ENCODE measurements at regions not wholly inside any gene's neighbourhood (a gene's known extent, or its start where the extent isn't known, plus 50 kb on each side); places are given as distances from the start of the nearest gene placed in this dataset.

- in situ Hi-C loops (cut with HindIII; ENCODE audit: low pct_ligation_motif_present, low pct_unique_long_range_greater_than_20kb, low sequenced_read_pairs), result no loop called here
Observed at GRCh38 chr3:18143258-18143780, 281.8 kb downstream of the SATB1 start.

GRCh38 chr3:18137958-18138357 lies 287.2 kb downstream of the SATB1 start:
- in situ Hi-C loops (cut with HindIII; ENCODE audit: low pct_ligation_motif_present, low pct_unique_long_range_greater_than_20kb, low sequenced_read_pairs), result no loop called here
- DNase-seq, result no peak

More at GRCh38 chr3:18143258-18143780, 281.8 kb downstream of the SATB1 start:
- no peak for DNase-seq

- in situ Hi-C loops (cut with HindIII; ENCODE audit: low pct_ligation_motif_present, low pct_unique_long_range_greater_than_20kb, low sequenced_read_pairs), result no loop called here
- no peak for DNase-seq
Observed at GRCh38 chr3:18135060-18135814, 289.9 kb downstream of the SATB1 start.

GRCh38 chr3:18134386-18135059 lies 290.6 kb downstream of the SATB1 start:
- in situ Hi-C loops (cut with HindIII; ENCODE audit: low pct_ligation_motif_present, low pct_unique_long_range_greater_than_20kb, low sequenced_read_pairs), result no loop called here

GRCh38 chr3:18132991-18133390 lies 292.1 kb downstream of the SATB1 start:
- no peak for DNase-seq
- in situ Hi-C loops (cut with HindIII; ENCODE audit: low pct_ligation_motif_present, low pct_unique_long_range_greater_than_20kb, low sequenced_read_pairs), result no loop called here

More at GRCh38 chr3:18134386-18135059, 290.6 kb downstream of the SATB1 start:
- DNase-seq, result no peak

GRCh38 chr3:18127859-18128681 lies 297.1 kb downstream of the SATB1 start:
- in situ Hi-C loops (cut with HindIII; ENCODE audit: low pct_ligation_motif_present, low pct_unique_long_range_greater_than_20kb, low sequenced_read_pairs), result no loop called here
- no peak for DNase-seq

GRCh38 chr3:18127174-18127858 lies 297.8 kb downstream of the SATB1 start:
- in situ Hi-C loops (cut with HindIII; ENCODE audit: low pct_ligation_motif_present, low pct_unique_long_range_greater_than_20kb, low sequenced_read_pairs), result no loop called here
- no peak for DNase-seq

GRCh38 chr3:18126772-18127171 lies 298.4 kb downstream of the SATB1 start:
- no peak for DNase-seq
- in situ Hi-C loops (cut with HindIII; ENCODE audit: low pct_ligation_motif_present, low pct_unique_long_range_greater_than_20kb, low sequenced_read_pairs), result no loop called here

- peak; percentile 38 for DNase-seq
- in situ Hi-C loops (cut with HindIII; ENCODE audit: low pct_ligation_motif_present, low pct_unique_long_range_greater_than_20kb, low sequenced_read_pairs), result no loop called here
Observed at GRCh38 chr3:18124501-18124900, 300.6 kb downstream of the SATB1 start.

GRCh38 chr3:18122264-18122663 lies 302.9 kb downstream of the SATB1 start:
- in situ Hi-C loops (cut with HindIII; ENCODE audit: low pct_ligation_motif_present, low pct_unique_long_range_greater_than_20kb, low sequenced_read_pairs), result no loop called here
- DNase-seq, result no peak

- no peak for DNase-seq
- in situ Hi-C loops (cut with HindIII; ENCODE audit: low pct_ligation_motif_present, low pct_unique_long_range_greater_than_20kb, low sequenced_read_pairs), result no loop called here
Observed at GRCh38 chr3:18121020-18121419, 304.1 kb downstream of the SATB1 start.

GRCh38 chr3:18119866-18120265 lies 305.3 kb downstream of the SATB1 start:
- in situ Hi-C loops (cut with HindIII; ENCODE audit: low pct_ligation_motif_present, low pct_unique_long_range_greater_than_20kb, low sequenced_read_pairs), result no loop called here
- no peak for DNase-seq

- DNase-seq, result no peak
- in situ Hi-C loops (cut with HindIII; ENCODE audit: low pct_ligation_motif_present, low pct_unique_long_range_greater_than_20kb, low sequenced_read_pairs), result no loop called here
Observed at GRCh38 chr3:18114894-18115293, 310.2 kb downstream of the SATB1 start.

GRCh38 chr3:18113417-18113816 lies 311.7 kb downstream of the SATB1 start:
- in situ Hi-C loops (cut with HindIII; ENCODE audit: low pct_ligation_motif_present, low pct_unique_long_range_greater_than_20kb, low sequenced_read_pairs), result no loop called here
- no peak for DNase-seq

- in situ Hi-C loops (cut with HindIII; ENCODE audit: low pct_ligation_motif_present, low pct_unique_long_range_greater_than_20kb, low sequenced_read_pairs), result no loop called here
- no peak for DNase-seq
Observed at GRCh38 chr3:18112674-18113375, 312.3 kb downstream of the SATB1 start.

- DNase-seq, result no peak
- in situ Hi-C loops (cut with HindIII; ENCODE audit: low pct_ligation_motif_present, low pct_unique_long_range_greater_than_20kb, low sequenced_read_pairs), result no loop called here
Observed at GRCh38 chr3:18111796-18112232, 313.3 kb downstream of the SATB1 start.

GRCh38 chr3:18103591-18103990 lies 321.5 kb downstream of the SATB1 start:
- DNase-seq, result no peak
- in situ Hi-C loops (cut with HindIII; ENCODE audit: low pct_ligation_motif_present, low pct_unique_long_range_greater_than_20kb, low sequenced_read_pairs), result no loop called here

- in situ Hi-C loops (cut with HindIII; ENCODE audit: low pct_ligation_motif_present, low pct_unique_long_range_greater_than_20kb, low sequenced_read_pairs), result no loop called here
- no peak for DNase-seq
Observed at GRCh38 chr3:18100121-18100520, 325.0 kb downstream of the SATB1 start.

All from ACHN (cell line).